OCI-LY3 (cell line): ENCODE measurements at regions not wholly inside any gene's neighbourhood (a gene's known extent, or its start where the extent isn't known, plus 50 kb on each side); places are given as distances from the start of the nearest gene placed in this dataset.

ENCODE experiments used
- H2AFZ ChIP-seq: fragments of 200-600, 300-600 bp; shearing (Covaris generic); 2 replicates; pipeline ENCODE4 v1.6.0; 2014; ENCODE audit warnings: antibody characterized with exemption, low read depth, low read length
- H3K27ac ChIP-seq: fragments of 200-600, 300-600 bp; sonication (generic); 2 replicates; pipeline ENCODE4 v1.5.1; 2014; ENCODE audit warnings: mild to moderate bottlenecking, low read length, moderate library complexity, mixed read lengths
- H3K27me3 ChIP-seq: fragments of 200-600, 300-600 bp; sonication (generic); 2 replicates; pipeline ENCODE4 v1.6.1; 2014; ENCODE audit warnings: low read depth, low read length, mixed read lengths
- H3K36me3 ChIP-seq: fragments of 200-600, 300-600 bp; sonication (generic); replicated peaks from 2 replicates; pipeline ENCODE3; 2014; ENCODE audit warnings: low read depth, low read length, mixed read lengths
- H3K4me1 ChIP-seq: fragments of 300-600, 200-600 bp; sonication (generic); 2 replicates; pipeline ENCODE4 v1.6.1; 2014; ENCODE audit warnings: low read length, mixed read lengths
- H3K4me2 ChIP-seq: fragments of 200-600, 300-600 bp; sonication (generic); 2 replicates; pipeline ENCODE4 v1.6.1; 2014; ENCODE audit warnings: low read length, mixed read lengths
- H3K4me3 ChIP-seq: fragments of 300-600, 200-600 bp; sonication (generic); 2 replicates; pipeline ENCODE4 v1.5.1; 2014; ENCODE audit warnings: antibody characterized with exemption, mild to moderate bottlenecking, low read length, moderate library complexity
- H3K79me2 ChIP-seq: fragments of 300-600, 200-600 bp; shearing (Covaris generic); 2 replicates; pipeline ENCODE4 v1.6.1; 2014; ENCODE audit warnings: mild to moderate bottlenecking, low read length, mixed read lengths
- H3K9ac ChIP-seq: fragments of 300-600, 200-600 bp; shearing (Covaris generic); 2 replicates; pipeline ENCODE4 v1.6.0; 2014; ENCODE audit warnings: mild to moderate bottlenecking, low read length, moderate library complexity
- H3K9me3 ChIP-seq: fragments of 200-600, 300-600 bp; shearing (Covaris generic); 2 replicates; pipeline ENCODE4 v1.6.1; 2014; ENCODE audit warnings: low read length, mixed read lengths; ENCODE audit not compliant: insufficient read depth
- H4K20me1 ChIP-seq: fragments of 200-600, 300-600 bp; sonication (generic); 2 replicates; pipeline ENCODE4 v1.6.1; 2016; ENCODE audit warnings: low read length, mixed read lengths; ENCODE audit not compliant: insufficient read depth
- CTCF ChIP-seq: fragments of 200-600, 300-600 bp; sonication (generic); IDR thresholded peaks from 2 replicates; pipeline ENCODE4 v1.5.1; 2014; ENCODE audit warnings: antibody characterized with exemption, low read length, low read depth
- EZH2phosphoT487 ChIP-seq: fragments of 200-600 bp; shearing (Covaris generic); IDR thresholded peaks from 2 replicates; pipeline ENCODE4 v1.6.1; 2018; ENCODE audit warnings: antibody characterized with exemption, mixed run types, low read depth

GRCh38 chr4:133866328-133866699, 335.3 kb downstream of the PABPC4L start:
- H3K27me3 ChIP-seq: no peaks in the 10 kb centered on the region
- no peak overlapping the region for H3K4me2 ChIP-seq
- TF ChIP-seq EZH2phosphoT487 (no peak), CTCF (no peak)
- no peaks in the 10 kb centered on the region for H3K36me3 ChIP-seq
- no peak overlapping the region for H3K4me3 ChIP-seq
- no peaks in the 10 kb centered on the region for H3K79me2 ChIP-seq
- H2AFZ ChIP-seq: 0 out of 2 replicates have a peak overlapping the region, but pooled peaks have one; percentile 37
- no peak overlapping the region for H3K27ac ChIP-seq
- no peaks in the 10 kb centered on the region for H4K20me1 ChIP-seq
- H3K4me1 ChIP-seq: no peaks in the 10 kb centered on the region
- no peak overlapping the region for H3K9ac ChIP-seq
- no peaks in the 10 kb centered on the region for H3K9me3 ChIP-seq

- TF ChIP-seq CTCF (no peak), EZH2phosphoT487 (no peak)
- H4K20me1 ChIP-seq: no peaks in the 10 kb centered on the region
- H3K79me2 ChIP-seq: no peaks in the 10 kb centered on the region
- no peak overlapping the region for H3K9ac ChIP-seq
- no peak overlapping the region for H3K4me3 ChIP-seq
- H2AFZ ChIP-seq: 0 out of 2 replicates have a peak overlapping the region, but pooled peaks have one; percentile 37
- no peaks in the 10 kb centered on the region for H3K9me3 ChIP-seq
- H3K4me2 ChIP-seq: no peak overlapping the region
- H3K27ac ChIP-seq: no peak overlapping the region
- H3K4me1 ChIP-seq: no peaks in the 10 kb centered on the region
- no peaks in the 10 kb centered on the region for H3K36me3 ChIP-seq
- no peaks in the 10 kb centered on the region for H3K27me3 ChIP-seq
These were observed 335.8 kb downstream of the PABPC4L start for GRCh38 chr4:133865612-133866327.

GRCh38 chr4:133863153-133863552, 338.4 kb downstream of the PABPC4L start:
- Histone ChIP-seq H3K4me2 (no peak overlapping the region), H3K27ac (no peak overlapping the region), H3K9me3 (no peaks in the 10 kb centered on the region), H4K20me1 (no peaks in the 10 kb centered on the region), H3K4me1 (no peaks in the 10 kb centered on the region), H3K79me2 (no peaks in the 10 kb centered on the region), H2AFZ (no peak overlapping the region), H3K4me3 (no peak overlapping the region), H3K9ac (no peak overlapping the region), H3K36me3 (no peaks in the 10 kb centered on the region), H3K27me3 (no peaks in the 10 kb centered on the region)
- TF ChIP-seq CTCF: no peak
- TF ChIP-seq EZH2phosphoT487: no peak

- TF ChIP-seq EZH2phosphoT487 (no peak), CTCF (no peak)
- Histone ChIP-seq H2AFZ (no peak overlapping the region), H3K36me3 (no peaks in the 10 kb centered on the region), H3K27ac (no peak overlapping the region), H3K9me3 (no peaks in the 10 kb centered on the region), H3K4me2 (no peak overlapping the region), H3K4me1 (no peaks in the 10 kb centered on the region), H4K20me1 (no peaks in the 10 kb centered on the region), H3K79me2 (no peaks in the 10 kb centered on the region), H3K9ac (no peak overlapping the region), H3K27me3 (no peaks in the 10 kb centered on the region), H3K4me3 (no peak overlapping the region)
These were observed 344.7 kb downstream of the PABPC4L start for GRCh38 chr4:133856731-133857355.
